ENCODE measurements at regions not wholly inside any gene's neighbourhood (a gene's known extent, or its start where the extent isn't known, plus 50 kb on each side); places are given as distances from the start of the nearest gene placed in this dataset.

- DNase-seq (ENCODE audit: low read depth): no peak
- no peak overlapping the region for H3K4me3 ChIP-seq (ENCODE audit: low read depth, low read length)
- TF ChIP-seq CTCF (IDR thresholded peaks at IDR 0.05; ENCODE audit: insufficient read depth, low read length): no peak
Observed at GRCh38 chr1:99535470-99536164, 110.3 kb upstream of the PALMD start.

- TF ChIP-seq CTCF (IDR thresholded peaks at IDR 0.05; ENCODE audit: insufficient read depth, low read length): no peak
Observed at GRCh38 chr1:99537886-99538617, 107.9 kb upstream of the PALMD start.

GRCh38 chr1:99538618-99538956 lies 107.3 kb upstream of the PALMD start:
- no peak for TF ChIP-seq CTCF (IDR thresholded peaks at IDR 0.05; ENCODE audit: insufficient read depth, low read length)
- H3K4me3 ChIP-seq (ENCODE audit: low read depth, low read length): no peak overlapping the region
- DNase-seq (ENCODE audit: low read depth): no peak

More at GRCh38 chr1:99537886-99538617, 107.9 kb upstream of the PALMD start:
- no peak for DNase-seq (ENCODE audit: low read depth)
- H3K4me3 ChIP-seq (ENCODE audit: low read depth, low read length): no peak overlapping the region

- H3K4me3 ChIP-seq (ENCODE audit: low read depth, low read length): no peak overlapping the region
- DNase-seq (ENCODE audit: low read depth): no peak
- no peak for TF ChIP-seq CTCF (IDR thresholded peaks at IDR 0.05; ENCODE audit: insufficient read depth, low read length)
Observed at GRCh38 chr1:99539131-99539530, 106.8 kb upstream of the PALMD start.

GRCh38 chr1:99540744-99541143 lies 105.2 kb upstream of the PALMD start:
- no peak for TF ChIP-seq CTCF (IDR thresholded peaks at IDR 0.05; ENCODE audit: insufficient read depth, low read length)
- H3K4me3 ChIP-seq (ENCODE audit: low read depth, low read length): no peak overlapping the region
- no peak for DNase-seq (ENCODE audit: low read depth)

- DNase-seq (ENCODE audit: low read depth): peak; percentile 46
- H3K4me3 ChIP-seq (ENCODE audit: low read depth, low read length): no peak overlapping the region
- no peak for TF ChIP-seq CTCF (IDR thresholded peaks at IDR 0.05; ENCODE audit: insufficient read depth, low read length)
Observed at GRCh38 chr1:99544328-99544727, 101.6 kb upstream of the PALMD start.
